K562 (cell line): ENCODE measurements at regions not wholly inside any gene's neighbourhood (a gene's known extent, or its start where the extent isn't known, plus 50 kb on each side); places are given as distances from the start of the nearest gene placed in this dataset.

ENCODE experiments used
- ATAC-seq: fragments of 200-7000 bp; cut with Tn5 transposase; 3 replicates; pipeline ENCODE4 v1.9.1; 2020; ENCODE audit warnings: moderate library complexity
- BruUV-seq: library from RNA; stranded (reverse); fragments of 400-500 nt; replicated peaks from 2 replicates; lab custom pipeline; 2021; lab: Mats Ljungman, UMichigan
- CTCF ChIA-PET: fragments of 300-600 bp; formaldehyde crosslinking; extraction: SDS; loops from one replicate; lab custom pipeline; 2021; ENCODE audit warnings: low intra/inter-chr PET ratio; lab: Yijun Ruan, JAX
- POLR2A ChIA-PET: fragments of 300-600, 350-650 bp; sonication (Branson Sonifier 250); formaldehyde crosslinking; extraction: SDS; loops from one replicate; lab custom pipeline; 2021; ENCODE audit warnings: antibody characterized with exemption, inconsistent platforms; lab: Yijun Ruan, JAX
- DNase-seq, 4 experiments: peaks; one replicate each; pipeline versions ENCODE4 v3.0.0 to v3.0.0-alpha.2; 2011 to 2018; ENCODE audit warnings: low spot score in 3 of 4, mixed read lengths in 3 of 4; ENCODE audit errors: extremely low read depth in 1 of 4
- FAIRE-seq: peaks from 2 replicates; lab custom pipeline; 2011; peaks lifted over from hg19 to GRCh38; lab: Jason Lieb, UNC
- H2AFZ ChIP-seq: 2 replicates; pipeline ENCODE4 v1.6.0; 2011; ENCODE audit warnings: low read depth, low read length, control low read depth, inconsistent platforms
- H3K27ac ChIP-seq: fragments of 200-600 bp; 3 replicates; pipeline ENCODE4 v1.8.0; 2011; ENCODE audit warnings: low read depth, mild to moderate bottlenecking, control low read depth, inconsistent platforms, low read length, moderate library complexity, mixed read lengths; ENCODE audit errors: extremely low read depth
- H3K27me3 ChIP-seq, 2 experiments: fragments of 300-600 bp in 1 of 2; 2 replicates in 1 of 2; 3 replicates in 1 of 2; pipeline versions ENCODE4 v1.6.0 to v1.8.0; 2011; ENCODE audit warnings: inconsistent platforms in 2 of 2, low read length in 2 of 2, mild to moderate bottlenecking in 1 of 2, mixed read lengths in 1 of 2, moderate library complexity in 1 of 2; ENCODE audit not compliant: control insufficient read depth in 2 of 2, insufficient read depth in 2 of 2
- H3K36me3 ChIP-seq: fragments of 300-600 bp; 3 replicates; pipeline ENCODE4 v1.8.0; 2011; ENCODE audit warnings: mild to moderate bottlenecking, low read length, inconsistent platforms; ENCODE audit not compliant: control insufficient read depth, insufficient read depth
- H3K4me1 ChIP-seq, 2 experiments: fragments of 200-600 bp in 1 of 2; replicated peaks in 1 of 2; 2 replicates in 1 of 2; 3 replicates in 1 of 2; pipeline versions ENCODE4 v1.5.1 to v1.8.0; 2011; ENCODE audit warnings: inconsistent platforms in 2 of 2, low read length in 2 of 2, mild to moderate bottlenecking in 1 of 2, mixed read lengths in 1 of 2, moderate library complexity in 1 of 2; ENCODE audit not compliant: control insufficient read depth in 2 of 2, insufficient read depth in 2 of 2
- H3K4me2 ChIP-seq: 2 replicates; pipeline ENCODE4 v1.6.1; 2011; ENCODE audit warnings: low read length, control low read depth, inconsistent platforms, mixed read lengths; ENCODE audit not compliant: insufficient read depth
- H3K4me3 ChIP-seq: fragments of 200-600 bp; sonication (generic), shearing (Covaris generic); 2 replicates; pipeline ENCODE4 v1.5.1; 2016; ENCODE audit warnings: control low read depth, inconsistent platforms
- H3K79me2 ChIP-seq: fragments of 200-600 bp; 3 replicates; pipeline ENCODE4 v1.8.0; 2011; ENCODE audit warnings: low read length, inconsistent platforms; ENCODE audit not compliant: control insufficient read depth, insufficient read depth
- H3K9ac ChIP-seq, 2 experiments: 2 replicates each; pipeline versions ENCODE4 v1.6.0 to v1.6.1; 2011; ENCODE audit warnings: low read depth in 2 of 2, low read length in 2 of 2, control low read depth in 1 of 2, inconsistent platforms in 1 of 2, mild to moderate bottlenecking in 1 of 2, mixed read lengths in 1 of 2; ENCODE audit not compliant: insufficient read depth in 1 of 2
- H3K9me1 ChIP-seq: one replicate; pipeline ENCODE4 v1.6.0; 2011; ENCODE audit warnings: inconsistent platforms, mild to moderate bottlenecking, low read length, moderate library complexity; ENCODE audit not compliant: control insufficient read depth, insufficient read depth
- H3K9me3 ChIP-seq: replicated peaks from 2 replicates; pipeline ENCODE4 v1.5.1; 2011; ENCODE audit warnings: low read depth, low read length, inconsistent platforms; ENCODE audit not compliant: control insufficient read depth, insufficient read depth
- H4K20me1 ChIP-seq: replicated peaks from 2 replicates; pipeline ENCODE4 v1.6.1; 2011; ENCODE audit warnings: low read length, inconsistent platforms, mixed read lengths; ENCODE audit not compliant: control insufficient read depth, insufficient read depth
- MITF ChIP-seq: IDR thresholded peaks from 2 replicates; pipeline ENCODE4 v1.6.1; 2014; ENCODE audit warnings: antibody characterized with exemption
- RBM14 ChIP-seq: fragments of 200-400 bp; formaldehyde crosslinking; IDR thresholded peaks from 2 replicates; pipeline ENCODE4 v1.6.1; 2018; ENCODE audit warnings: low read depth, mild to moderate bottlenecking, low read length, moderate library complexity, borderline replicate concordance; ENCODE audit not compliant: insufficient read depth
- ZBTB11 ChIP-seq, 3 experiments: fragments of 200-800 bp in 1 of 3; fragments of 250-450 bp in 1 of 3; fragments of 450-650 bp in 1 of 3; sonication (Bioruptor Pico) in 1 of 3; sonication (Bioruptor generic) in 1 of 3; formaldehyde crosslinking in 1 of 3; IDR thresholded peaks; 2 replicates each; pipeline versions ENCODE4 v1.6.1 to v1.8.0; 2016 to 2022; ENCODE audit warnings: mild to moderate bottlenecking in 2 of 3, missing genetic modification characterization in 2 of 3, missing compliant biosample characterization in 1 of 3, moderate library complexity in 1 of 3
- WGBS: fragments of 100-300 bp; shearing (Covaris generic); methylation state at CpG from one replicate; pipeline ENCODE4 v1.1.6; 2016; ENCODE audit warnings: low coverage, mixed read lengths; ENCODE audit not compliant: insufficient coverage; ENCODE audit errors: missing lambda C conversion rate; 5-methylcytosine and 5-hydroxymethylcytosine counted together
- in situ Hi-C: fragments of 300-500 bp; cut with MboI; formaldehyde crosslinking; loops from 4 replicates; pipeline ENCODE4 v1.15.0; 2018; ENCODE audit warnings: inconsistent platforms, mixed read lengths
- intact Hi-C: fragments of 100-400 bp; cut with micrococcal nuclease; formaldehyde crosslinking; loops from 2 replicates; pipeline ENCODE4 v1.14.2; 2022

GRCh38 chr6:23783901-23784300 is 342.1 kb upstream of the NRSN1 start (continued):
- TF ChIP-seq ZBTB11 (CRISPR knock-in tag; IDR thresholded peaks at IDR 0.05) (no peak), RBM14 (no peak)
- TF ChIP-seq, all 486 proteins: peak for 0

- H3K4me1 ChIP-seq: no peaks in the 10 kb centered on the region
- no peak overlapping the region for H3K9ac ChIP-seq
- intact Hi-C loops: no loop called here
- no peak overlapping the region for H2AFZ ChIP-seq
- DNase-seq (no peak), FAIRE-seq (no peak), ATAC-seq (no peak)
- no peaks in the 10 kb centered on the region for H3K27me3 ChIP-seq
- BruUV-seq: no TSS peak
- H3K9me1 ChIP-seq: no peaks in the 10 kb centered on the region
- in situ Hi-C loops: no loop called here
- ChIA-PET CTCF (no interaction called here), POLR2A (no interaction called here)
- no peaks in the 10 kb centered on the region for H3K36me3 ChIP-seq
- H3K9me3 ChIP-seq: no peaks in the 10 kb centered on the region
- no peaks in the 10 kb centered on the region for H3K79me2 ChIP-seq
- no peak overlapping the region for H3K4me2 ChIP-seq
- H4K20me1 ChIP-seq: no peaks in the 10 kb centered on the region
- WGBS: 2% methylated on average over 7 of the region's 7 CpGs
- no peak overlapping the region for H3K4me3 ChIP-seq
- no peak overlapping the region for H3K27ac ChIP-seq
- TF ChIP-seq MITF: no peak
Observed at GRCh38 chr6:23784301-23784919, 341.6 kb upstream of the NRSN1 start.
